Body of pancreas (tissue), 4 donors: ENCODE measurements at regions not wholly inside any gene's neighbourhood (a gene's known extent, or its start where the extent isn't known, plus 50 kb on each side); places are given as distances from the start of the nearest gene placed in this dataset.

Experiments
- CTCF ChIP-seq, 7 experiments: fragments of 450-650 bp in 4 of 7; fragments of 200-600 bp in 3 of 7; sonication (generic) in 3 of 7; IDR thresholded peaks; one replicate each; pipeline ENCODE4 v1.5.1; 2016 to 2019; ENCODE audit warnings: antibody characterized with exemption in 7 of 7
- POLR2A ChIP-seq, 3 donors: fragments of 450-650 bp; IDR thresholded peaks; one replicate each; pipeline ENCODE4 v1.6.1; 2016; ENCODE audit warnings: antibody characterized with exemption in 3 of 3, mild to moderate bottlenecking in 2 of 3

GRCh38 chr15:31499953-31500765 is 173.5 kb downstream of the KLF13 start:
- no peak for TF ChIP-seq CTCF (IDR thresholded peaks at IDR 0.05)
- TF ChIP-seq POLR2A (IDR thresholded peaks at IDR 0.05), result no peak
